ENCODE measurements at regions not wholly inside any gene's neighbourhood (a gene's known extent, or its start where the extent isn't known, plus 50 kb on each side); places are given as distances from the start of the nearest gene placed in this dataset.

- TF ChIP-seq CTCF (IDR thresholded peaks at IDR 0.05) (no peak), POLR2A (IDR thresholded peaks at IDR 0.05) (no peak), EP300 (IDR thresholded peaks at IDR 0.05) (no peak), POLR2AphosphoS5 (IDR thresholded peaks at IDR 0.05) (no peak)
Observed at GRCh38 chr19:27689734-27690241, 1523.2 kb downstream of the UQCRFS1 start.

Data from sigmoid colon (tissue), 4 donors.